Activated naive CD8-positive, alpha-beta T cell (primary cell): ENCODE measurements at regions not wholly inside any gene's neighbourhood (a gene's known extent, or its start where the extent isn't known, plus 50 kb on each side); places are given as distances from the start of the nearest gene placed in this dataset.
"Not testable (repeated sequence)": the region's sequence is repeated elsewhere in the genome, so short reads cannot be mapped to it uniquely, and the experiment has no call there.

Experiments
- H3K27ac Mint-ChIP-seq: one replicate; pipeline ENCODE4 v1.8.0; 2021; ENCODE audit warnings: mixed read lengths
- H3K27me3 Mint-ChIP-seq: one replicate; pipeline ENCODE4 v1.8.0; 2021; ENCODE audit warnings: mixed read lengths
- H3K36me3 Mint-ChIP-seq: one replicate; pipeline ENCODE4 v1.8.0; 2021; ENCODE audit warnings: mixed read lengths
- H3K4me1 Mint-ChIP-seq: one replicate; pipeline ENCODE4 v1.8.0; 2021; ENCODE audit warnings: low read depth, mixed read lengths
- H3K4me3 Mint-ChIP-seq: one replicate; pipeline ENCODE4 v1.8.0; 2021; ENCODE audit warnings: mild to moderate bottlenecking, mixed read lengths
- H3K9me3 Mint-ChIP-seq: one replicate; pipeline ENCODE4 v1.8.0; 2021; ENCODE audit warnings: low read depth, mixed read lengths

- Mint-ChIP-seq H3K27me3 (no peaks in the 10 kb centered on the region), H3K4me3 (no peak overlapping the region), H3K36me3 (no peaks in the 10 kb centered on the region), H3K9me3 (no peaks in the 10 kb centered on the region), H3K27ac (no peak overlapping the region), H3K4me1 (peaks cover 9% of the 10 kb centered on the region)
Observed at GRCh38 chr3:112765531-112765930, 81.1 kb downstream of the CD200R1L start.

GRCh38 chr3:112763258-112763657 lies 83.4 kb downstream of the CD200R1L start:
- Mint-ChIP-seq H3K9me3 (no peaks in the 10 kb centered on the region), H3K36me3 (no peaks in the 10 kb centered on the region), H3K4me3 (no peak overlapping the region), H3K27ac (no peak overlapping the region), H3K4me1 (peaks cover 2% of the 10 kb centered on the region), H3K27me3 (no peaks in the 10 kb centered on the region)

GRCh38 chr3:112761062-112761638 lies 85.5 kb downstream of the CD200R1L start:
- Mint-ChIP-seq H3K27ac (no peak overlapping the region), H3K27me3 (no peaks in the 10 kb centered on the region), H3K4me3 (no peak overlapping the region), H3K9me3 (no peaks in the 10 kb centered on the region), H3K36me3 (peaks cover 2% of the 10 kb centered on the region), H3K4me1 (peaks cover 2% of the 10 kb centered on the region)

GRCh38 chr3:112759681-112760080 lies 87.0 kb downstream of the CD200R1L start:
- Mint-ChIP-seq H3K36me3 (peaks cover 5% of the 10 kb centered on the region), H3K27ac (no peak overlapping the region), H3K9me3 (no peaks in the 10 kb centered on the region), H3K4me3 (no peak overlapping the region), H3K4me1 (peaks cover 2% of the 10 kb centered on the region), H3K27me3 (no peaks in the 10 kb centered on the region)

- peaks cover 5% of the 10 kb centered on the region for H3K36me3 Mint-ChIP-seq
- no peaks in the 10 kb centered on the region for H3K27me3 Mint-ChIP-seq
- peaks cover 2% of the 10 kb centered on the region for H3K4me1 Mint-ChIP-seq
- no peak overlapping the region for H3K27ac Mint-ChIP-seq
- no peaks in the 10 kb centered on the region for H3K9me3 Mint-ChIP-seq
- no peak overlapping the region for H3K4me3 Mint-ChIP-seq
Observed at GRCh38 chr3:112759210-112759609, 87.5 kb downstream of the CD200R1L start.

GRCh38 chr3:112757197-112757596 lies 89.5 kb downstream of the CD200R1L start:
- Mint-ChIP-seq H3K9me3 (no peaks in the 10 kb centered on the region), H3K4me3 (no peak overlapping the region), H3K36me3 (peaks cover 5% of the 10 kb centered on the region), H3K27ac (no peak overlapping the region), H3K4me1 (peaks cover 2% of the 10 kb centered on the region), H3K27me3 (no peaks in the 10 kb centered on the region)

- Mint-ChIP-seq H3K9me3 (no peaks in the 10 kb centered on the region), H3K4me3 (no peak overlapping the region), H3K27me3 (no peaks in the 10 kb centered on the region), H3K36me3 (peaks cover 5% of the 10 kb centered on the region), H3K27ac (no peak overlapping the region), H3K4me1 (no peaks in the 10 kb centered on the region)
Observed at GRCh38 chr3:112755845-112756613, 90.6 kb downstream of the CD200R1L start.

- not testable (repeated sequence) for H3K4me3 Mint-ChIP-seq, H3K27me3 Mint-ChIP-seq, H3K36me3 Mint-ChIP-seq, H3K27ac Mint-ChIP-seq, H3K9me3 Mint-ChIP-seq, H3K4me1 Mint-ChIP-seq
Observed at GRCh38 chr3:112755046-112755445, 91.6 kb downstream of the CD200R1L start.

GRCh38 chr3:112751564-112752512 lies 94.8 kb downstream of the CD200R1L start:
- H3K27me3 Mint-ChIP-seq, result no peaks in the 10 kb centered on the region
- H3K27ac Mint-ChIP-seq, result no peak overlapping the region
- no peak overlapping the region for H3K4me3 Mint-ChIP-seq
- no peaks in the 10 kb centered on the region for H3K4me1 Mint-ChIP-seq
- no peaks in the 10 kb centered on the region for H3K9me3 Mint-ChIP-seq
- peaks cover 3% of the 10 kb centered on the region for H3K36me3 Mint-ChIP-seq

GRCh38 chr3:112751061-112751460 lies 95.6 kb downstream of the CD200R1L start:
- Mint-ChIP-seq H3K4me1 (no peaks in the 10 kb centered on the region), H3K27me3 (no peaks in the 10 kb centered on the region), H3K9me3 (no peaks in the 10 kb centered on the region), H3K4me3 (no peak overlapping the region), H3K36me3 (peaks cover 3% of the 10 kb centered on the region), H3K27ac (no peak overlapping the region)

GRCh38 chr3:112747624-112748023 lies 99.0 kb downstream of the CD200R1L start:
- Mint-ChIP-seq H3K4me1 (no peaks in the 10 kb centered on the region), H3K27ac (no peak overlapping the region), H3K4me3 (no peak overlapping the region), H3K36me3 (no peaks in the 10 kb centered on the region), H3K9me3 (no peaks in the 10 kb centered on the region), H3K27me3 (no peaks in the 10 kb centered on the region)

- Mint-ChIP-seq H3K9me3 (no peaks in the 10 kb centered on the region), H3K4me1 (peaks cover under 1% of the 10 kb centered on the region), H3K36me3 (no peaks in the 10 kb centered on the region), H3K4me3 (no peak overlapping the region), H3K27ac (no peak overlapping the region), H3K27me3 (no peaks in the 10 kb centered on the region)
Observed at GRCh38 chr3:112746675-112747280, 99.9 kb downstream of the CD200R1L start.

- no peaks in the 10 kb centered on the region for H3K36me3 Mint-ChIP-seq
- no peak overlapping the region for H3K27ac Mint-ChIP-seq
- no peaks in the 10 kb centered on the region for H3K27me3 Mint-ChIP-seq
- no peaks in the 10 kb centered on the region for H3K9me3 Mint-ChIP-seq
- peaks cover 10% of the 10 kb centered on the region for H3K4me1 Mint-ChIP-seq
- H3K4me3 Mint-ChIP-seq, result no peak overlapping the region
Observed at GRCh38 chr3:112745567-112746248, 101.0 kb downstream of the CD200R1L start.

- no peak overlapping the region for H3K27ac Mint-ChIP-seq
- no peaks in the 10 kb centered on the region for H3K9me3 Mint-ChIP-seq
- peaks cover 17% of the 10 kb centered on the region for H3K4me1 Mint-ChIP-seq
- no peak overlapping the region for H3K4me3 Mint-ChIP-seq
- H3K36me3 Mint-ChIP-seq, result no peaks in the 10 kb centered on the region
- H3K27me3 Mint-ChIP-seq, result no peaks in the 10 kb centered on the region
Observed at GRCh38 chr3:112744825-112745566, 101.7 kb downstream of the CD200R1L start.
